ENCODE measurements at regions not wholly inside any gene's neighbourhood (a gene's known extent, or its start where the extent isn't known, plus 50 kb on each side); places are given as distances from the start of the nearest gene placed in this dataset.

DNA sequence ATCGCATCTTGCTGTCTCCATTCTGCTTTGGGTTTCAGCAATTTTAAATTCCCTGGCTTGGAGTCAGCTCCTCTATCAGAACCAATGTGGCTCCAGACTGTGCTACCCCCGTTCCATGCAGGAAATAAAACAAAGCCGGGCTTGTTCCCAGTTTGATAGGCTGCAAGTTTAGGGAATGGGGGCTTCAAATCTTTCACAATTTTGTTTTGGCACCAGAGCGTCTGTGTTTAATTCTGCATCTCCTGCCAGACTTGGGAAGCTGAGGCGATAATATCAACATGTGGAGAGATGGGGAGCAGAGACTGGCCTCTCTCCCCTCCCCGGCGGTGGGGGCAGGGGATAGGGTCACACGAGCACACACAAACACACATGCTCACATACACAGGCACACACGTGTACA is 305.9 kb downstream of the FGFR2 start:
- peaks cover 29% of the 10 kb centered on the region for H3K27me3 Mint-ChIP-seq (ENCODE audit: low read depth)
- TF ChIP-seq, protein P1, sequence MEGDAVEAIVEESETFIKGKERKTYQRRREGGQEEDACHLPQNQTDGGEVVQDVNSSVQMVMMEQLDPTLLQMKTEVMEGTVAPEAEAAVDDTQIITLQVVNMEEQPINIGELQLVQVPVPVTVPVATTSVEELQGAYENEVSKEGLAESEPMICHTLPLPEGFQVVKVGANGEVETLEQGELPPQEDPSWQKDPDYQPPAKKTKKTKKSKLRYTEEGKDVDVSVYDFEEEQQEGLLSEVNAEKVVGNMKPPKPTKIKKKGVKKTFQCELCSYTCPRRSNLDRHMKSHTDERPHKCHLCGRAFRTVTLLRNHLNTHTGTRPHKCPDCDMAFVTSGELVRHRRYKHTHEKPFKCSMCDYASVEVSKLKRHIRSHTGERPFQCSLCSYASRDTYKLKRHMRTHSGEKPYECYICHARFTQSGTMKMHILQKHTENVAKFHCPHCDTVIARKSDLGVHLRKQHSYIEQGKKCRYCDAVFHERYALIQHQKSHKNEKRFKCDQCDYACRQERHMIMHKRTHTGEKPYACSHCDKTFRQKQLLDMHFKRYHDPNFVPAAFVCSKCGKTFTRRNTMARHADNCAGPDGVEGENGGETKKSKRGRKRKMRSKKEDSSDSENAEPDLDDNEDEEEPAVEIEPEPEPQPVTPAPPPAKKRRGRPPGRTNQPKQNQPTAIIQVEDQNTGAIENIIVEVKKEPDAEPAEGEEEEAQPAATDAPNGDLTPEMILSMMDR (IDR thresholded peaks at IDR 0.05; ENCODE audit: unreplicated experiment in 3 of 3): no peak
- no peaks in the 10 kb centered on the region for H3K9me3 Mint-ChIP-seq
- no peaks in the 10 kb centered on the region for H3K36me3 Mint-ChIP-seq (ENCODE audit: low read depth)
- peak overlapping the region in 1 of 3 experiments; percentile 37 for H3K27ac Mint-ChIP-seq
- H3K4me3 Mint-ChIP-seq: no peak overlapping the region
- H3K4me1 Mint-ChIP-seq: peaks cover 17% of the 10 kb centered on the region

DNA sequence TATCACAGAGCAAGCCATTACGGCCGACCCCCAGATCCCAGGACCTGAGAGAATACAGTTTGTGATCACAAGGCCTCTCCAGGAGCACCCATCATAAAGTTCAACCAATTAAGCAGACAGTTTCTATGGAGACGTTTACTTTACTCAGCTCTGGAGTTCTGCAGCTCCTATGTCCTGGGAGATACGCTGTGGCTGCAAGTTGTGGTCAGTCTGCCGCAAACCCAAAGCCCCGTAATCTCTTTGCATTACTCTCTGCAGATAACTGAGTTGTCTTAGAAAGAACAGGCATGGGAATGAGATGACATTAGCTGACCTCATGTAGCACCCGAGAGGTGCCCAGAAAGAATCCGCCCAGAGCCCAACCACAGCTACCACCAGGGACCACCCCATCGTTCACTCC is 305.1 kb downstream of the FGFR2 start:
- Mint-ChIP-seq H3K36me3 (ENCODE audit: low read depth) (no peaks in the 10 kb centered on the region), H3K27ac (no peak overlapping the region), H3K4me1 (peaks cover 13% of the 10 kb centered on the region), H3K27me3 (ENCODE audit: low read depth) (peaks cover 22% of the 10 kb centered on the region), H3K9me3 (no peaks in the 10 kb centered on the region), H3K4me3 (no peak overlapping the region)
- TF ChIP-seq, protein P1 (IDR thresholded peaks at IDR 0.05; ENCODE audit: unreplicated experiment in 3 of 3): no peak

DNA sequence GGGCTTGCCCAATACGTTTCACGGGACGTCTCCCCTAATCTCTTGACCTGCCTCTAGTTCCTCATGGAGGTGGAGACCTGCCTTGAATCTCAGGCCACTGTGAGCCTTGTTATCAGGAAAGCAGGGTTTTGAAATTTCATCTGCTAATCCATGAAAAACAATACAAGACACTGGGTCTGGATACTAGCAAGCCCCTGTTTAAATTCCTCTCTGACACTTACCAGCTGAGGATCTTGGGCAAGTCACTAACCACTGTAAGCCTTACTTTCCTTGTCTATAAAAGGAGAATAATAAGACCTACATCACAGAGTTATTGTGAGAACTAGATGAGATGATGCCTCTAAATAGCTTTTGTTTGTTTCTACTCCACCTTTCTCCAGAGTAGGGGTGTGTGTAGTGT is 303.6 kb downstream of the FGFR2 start:
- no peaks in the 10 kb centered on the region for H3K36me3 Mint-ChIP-seq (ENCODE audit: low read depth)

DNA sequence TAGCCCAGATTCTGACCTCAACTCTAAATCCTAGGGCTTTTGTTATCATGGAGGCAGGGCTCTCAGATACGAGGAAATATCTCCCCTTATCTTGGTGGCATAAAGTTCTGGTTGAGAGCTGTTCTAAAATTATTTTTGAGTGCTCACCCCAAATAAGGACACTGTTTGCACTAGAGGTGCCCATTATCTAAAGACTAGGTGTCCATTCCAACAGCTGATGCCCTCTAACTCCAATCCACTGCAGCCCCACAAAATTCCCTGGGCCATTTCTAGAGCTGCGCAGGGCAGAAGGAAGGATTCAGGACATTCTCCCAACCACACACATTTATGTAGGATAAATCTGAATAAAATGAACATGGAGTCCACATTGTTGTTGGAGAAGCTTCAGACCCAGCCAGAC is 301.9 kb downstream of the FGFR2 start:
- H3K9me3 Mint-ChIP-seq: no peaks in the 10 kb centered on the region

More for the DNA sequence above, 303.6 kb downstream of the FGFR2 start:
- no peaks in the 10 kb centered on the region for H3K9me3 Mint-ChIP-seq
- no peak overlapping the region for H3K27ac Mint-ChIP-seq
- no peak overlapping the region for H3K4me3 Mint-ChIP-seq
- H3K27me3 Mint-ChIP-seq (ENCODE audit: low read depth): peaks cover 25% of the 10 kb centered on the region
- TF ChIP-seq, protein P1 (IDR thresholded peaks at IDR 0.05; ENCODE audit: unreplicated experiment in 3 of 3): no peak
- H3K4me1 Mint-ChIP-seq: peaks cover 11% of the 10 kb centered on the region

DNA sequence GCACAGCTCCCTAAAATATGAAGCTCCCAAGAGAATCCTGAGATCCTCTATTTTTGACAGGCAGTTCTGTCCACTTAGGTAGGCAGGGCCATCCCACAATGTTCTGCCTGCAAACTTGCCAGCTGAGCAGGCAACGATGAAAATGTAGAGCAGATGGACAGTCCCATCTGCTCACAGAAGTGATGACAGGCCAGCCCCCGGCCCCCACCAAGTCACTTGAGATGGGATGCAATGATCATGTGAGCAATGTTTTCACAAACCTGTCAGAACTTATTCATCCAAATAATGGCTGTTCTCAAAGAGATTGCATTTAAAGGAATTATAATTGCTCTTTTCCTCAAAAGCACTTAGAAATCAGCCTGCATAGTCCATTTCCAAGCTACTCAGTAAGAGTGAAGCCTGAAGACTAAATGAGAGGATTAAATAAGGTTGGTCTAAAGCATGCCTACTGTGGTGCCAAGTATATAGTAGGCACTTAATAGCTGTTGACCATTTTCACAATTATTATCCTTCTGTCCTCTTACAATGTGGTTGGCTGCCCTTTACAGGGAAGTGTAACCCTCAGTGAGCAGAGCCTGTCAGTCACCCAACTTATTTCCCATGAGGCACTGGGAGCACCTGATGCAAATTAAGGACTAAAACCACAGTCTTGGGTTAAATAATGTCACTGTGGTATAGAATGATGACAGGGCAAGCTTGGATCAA is 301.2 kb downstream of the FGFR2 start:
- peaks cover 10% of the 10 kb centered on the region for H3K4me1 Mint-ChIP-seq
- H3K9me3 Mint-ChIP-seq: no peaks in the 10 kb centered on the region

More for the DNA sequence above, 301.9 kb downstream of the FGFR2 start:
- Mint-ChIP-seq H3K36me3 (ENCODE audit: low read depth) (no peaks in the 10 kb centered on the region), H3K27ac (no peak overlapping the region), H3K27me3 (ENCODE audit: low read depth) (peaks cover 26% of the 10 kb centered on the region), H3K4me1 (peaks cover 11% of the 10 kb centered on the region), H3K4me3 (no peak overlapping the region)
- TF ChIP-seq, protein P1 (IDR thresholded peaks at IDR 0.05; ENCODE audit: unreplicated experiment in 3 of 3): no peak

More for the DNA sequence above, 301.2 kb downstream of the FGFR2 start:
- Mint-ChIP-seq H3K27ac (no peak overlapping the region), H3K4me3 (no peak overlapping the region), H3K27me3 (ENCODE audit: low read depth) (peaks cover 26% of the 10 kb centered on the region), H3K36me3 (ENCODE audit: low read depth) (no peaks in the 10 kb centered on the region)
- TF ChIP-seq, protein P1 (IDR thresholded peaks at IDR 0.05; ENCODE audit: unreplicated experiment in 3 of 3): no peak

Data from nephron (organoid).